HEK293T (cell line): ENCODE measurements at regions not wholly inside any gene's neighbourhood (a gene's known extent, or its start where the extent isn't known, plus 50 kb on each side); places are given as distances from the start of the nearest gene placed in this dataset.

ENCODE experiments used
- BHLHE40 ChIP-seq: fragments of 450-650 bp; IDR thresholded peaks from 2 replicates; pipeline ENCODE4 v1.6.1; 2016; ENCODE audit warnings: mild to moderate bottlenecking, moderate library complexity, borderline replicate concordance
- ELF4 ChIP-seq: fragments of 450-650 bp; IDR thresholded peaks from 2 replicates; pipeline ENCODE4 v1.6.1; 2017; ENCODE audit warnings: antibody characterized with exemption
- FOXK2 ChIP-seq: fragments of 450-650 bp; IDR thresholded peaks from 2 replicates; pipeline ENCODE4 v1.6.1; 2016; ENCODE audit warnings: mild to moderate bottlenecking
- FOXM1 ChIP-seq: fragments of 450-650 bp; IDR thresholded peaks from 2 replicates; pipeline ENCODE4 v1.6.1; 2017; ENCODE audit warnings: mild to moderate bottlenecking, borderline replicate concordance
- L3MBTL2 ChIP-seq: fragments of 450-650 bp; conservative IDR thresholded peaks from 2 replicates; pipeline ENCODE4 v1.6.1; 2016; ENCODE audit warnings: mild to moderate bottlenecking
- PKNOX1 ChIP-seq: fragments of 450-650 bp; IDR thresholded peaks from 2 replicates; pipeline ENCODE4 v1.6.1; 2016
- SP1 ChIP-seq: fragments of 450-650 bp; IDR thresholded peaks from 2 replicates; pipeline ENCODE4 v1.6.1; 2017
- SUZ12 ChIP-seq: fragments of 450-650 bp; IDR thresholded peaks from 2 replicates; pipeline ENCODE4 v1.6.1; 2016; ENCODE audit warnings: mild to moderate bottlenecking
- TARDBP ChIP-seq: fragments of 450-650 bp; IDR thresholded peaks from 2 replicates; pipeline ENCODE4 v1.6.1; 2016

DNA sequence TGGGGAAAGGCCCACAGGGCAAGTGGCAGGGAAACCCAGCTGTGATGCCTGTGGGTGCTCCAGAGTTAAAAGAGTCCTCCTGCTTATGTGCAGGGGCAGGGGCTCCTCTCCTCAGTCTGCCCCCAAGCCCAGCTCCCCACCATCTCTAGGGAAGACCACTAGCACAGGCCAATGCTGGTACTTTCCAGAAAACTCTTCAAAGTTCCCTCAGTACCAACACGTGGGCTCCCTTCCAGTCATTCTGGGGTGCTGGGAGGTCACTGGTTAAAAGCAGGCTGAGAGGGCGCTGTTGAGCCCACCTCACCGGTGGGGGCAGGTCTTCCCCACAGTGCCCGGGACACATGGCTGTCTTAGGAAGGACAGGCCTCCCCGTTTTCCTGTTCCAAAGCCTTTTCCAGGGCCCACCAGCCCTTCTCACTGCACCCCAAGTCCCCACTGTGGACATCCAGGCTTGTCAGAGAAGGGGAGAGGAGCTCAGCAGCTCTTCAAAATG lies 154.6 kb downstream of the TRIM29 start:
- no peak for TF ChIP-seq FOXM1
- TF ChIP-seq ELF4 = no peak
- no peak for TF ChIP-seq FOXK2
- no peak for TF ChIP-seq SUZ12
- TF ChIP-seq SP1 = no peak
- no peak for TF ChIP-seq TARDBP
- TF ChIP-seq PKNOX1 = no peak
- no peak for TF ChIP-seq BHLHE40
- TF ChIP-seq L3MBTL2 = no peak
